GM19043 (cell line): ENCODE measurements at regions not wholly inside any gene's neighbourhood (a gene's known extent, or its start where the extent isn't known, plus 50 kb on each side); places are given as distances from the start of the nearest gene placed in this dataset.
A peak's percentile ranks its signal among the peaks of the same experiment; 100 is the strongest.

Source experiments
- ATAC-seq: cut with Tn5 transposase; IDR thresholded peaks from one replicate; pipeline ENCODE4 v1.9.1; 2021; ENCODE audit warnings: low read depth; ENCODE audit not compliant: unreplicated experiment

- ATAC-seq, result no peak
These were observed 247.8 kb downstream of the BCL2 start for GRCh38 chr18:63071701-63072141.

DNA sequence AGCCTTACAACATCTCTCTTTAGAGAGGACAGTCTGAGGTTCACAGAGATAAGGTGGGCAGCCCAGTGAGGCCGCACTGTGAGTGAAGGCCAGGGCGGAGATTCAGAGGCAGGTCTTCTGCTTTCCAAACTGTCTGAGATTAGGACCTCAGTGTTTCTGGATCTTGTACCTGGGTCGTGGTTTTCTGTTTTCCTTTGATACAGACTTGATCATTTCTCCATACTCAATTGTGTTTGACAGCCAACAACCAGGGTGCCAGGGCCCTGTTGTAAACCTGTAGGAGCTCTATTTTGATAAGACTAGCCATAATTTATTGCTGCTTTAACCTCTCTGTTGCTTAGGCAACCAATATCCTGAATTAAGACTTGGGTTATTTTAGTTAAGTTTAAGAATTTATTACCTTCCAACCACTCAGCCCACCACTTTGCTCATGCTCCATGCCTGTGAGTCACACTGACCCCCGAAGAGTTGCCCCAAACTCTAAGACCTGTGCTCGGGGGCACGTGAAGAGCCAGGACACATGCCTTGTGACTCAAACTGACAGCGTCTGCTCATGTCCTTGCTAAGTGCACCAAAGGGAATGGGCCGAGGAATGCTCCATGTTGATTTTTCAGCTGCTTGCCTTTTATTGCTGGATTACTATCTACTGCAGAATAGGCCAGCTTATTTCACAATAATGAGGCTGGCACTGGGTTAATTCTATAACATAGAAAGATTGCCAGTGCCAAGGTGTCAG lies 248.6 kb downstream of the BCL2 start:
- ATAC-seq, result no peak

GRCh38 chr18:63069496-63069895 lies 250.1 kb downstream of the BCL2 start:
- no peak for ATAC-seq

DNA sequence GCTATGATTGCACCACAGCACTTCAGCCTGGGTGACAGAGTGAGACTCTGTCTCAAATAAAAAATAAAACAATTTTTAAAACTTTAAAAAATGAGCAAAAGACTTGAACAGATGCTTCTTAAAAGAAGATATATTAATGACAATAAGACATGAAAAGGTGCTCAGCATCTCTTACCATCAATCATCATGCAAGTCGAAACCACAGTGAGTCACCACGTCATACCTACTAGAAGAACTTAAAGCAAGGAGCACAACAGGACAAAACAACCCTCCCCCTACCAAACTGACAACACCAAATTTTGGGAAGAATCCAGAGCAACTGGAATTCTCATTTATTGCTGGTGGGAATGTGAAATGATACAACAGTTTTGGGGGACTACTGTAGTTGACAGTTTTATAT lies 251.6 kb downstream of the BCL2 start:
- no peak for ATAC-seq

DNA sequence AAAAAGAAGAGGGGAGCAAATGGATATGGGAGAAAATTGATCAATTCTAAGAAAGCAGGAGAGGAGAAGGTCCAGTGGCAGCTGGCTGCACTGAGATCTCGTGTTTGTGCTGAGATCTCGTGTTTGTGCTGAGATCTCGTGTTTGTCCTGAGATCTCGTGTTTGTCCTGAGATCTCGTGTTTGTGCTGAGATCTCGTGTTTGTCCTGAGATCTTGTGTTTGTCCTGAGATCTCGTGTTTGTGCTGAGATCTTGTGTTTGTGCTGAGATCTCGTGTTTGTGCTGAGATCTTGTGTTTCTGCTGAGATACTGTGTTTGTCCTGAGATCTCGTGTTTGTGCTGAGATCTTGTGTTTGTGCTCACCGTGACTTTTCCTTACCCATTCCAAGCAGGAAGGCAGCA lies 254.4 kb downstream of the BCL2 start:
- no peak for ATAC-seq

- ATAC-seq, result no peak
These were observed 256.4 kb downstream of the BCL2 start for GRCh38 chr18:63063171-63063570.

GRCh38 chr18:63062246-63062645 lies 257.3 kb downstream of the BCL2 start:
- no peak for ATAC-seq

GRCh38 chr18:63061303-63061702 lies 258.3 kb downstream of the BCL2 start:
- no peak for ATAC-seq

DNA sequence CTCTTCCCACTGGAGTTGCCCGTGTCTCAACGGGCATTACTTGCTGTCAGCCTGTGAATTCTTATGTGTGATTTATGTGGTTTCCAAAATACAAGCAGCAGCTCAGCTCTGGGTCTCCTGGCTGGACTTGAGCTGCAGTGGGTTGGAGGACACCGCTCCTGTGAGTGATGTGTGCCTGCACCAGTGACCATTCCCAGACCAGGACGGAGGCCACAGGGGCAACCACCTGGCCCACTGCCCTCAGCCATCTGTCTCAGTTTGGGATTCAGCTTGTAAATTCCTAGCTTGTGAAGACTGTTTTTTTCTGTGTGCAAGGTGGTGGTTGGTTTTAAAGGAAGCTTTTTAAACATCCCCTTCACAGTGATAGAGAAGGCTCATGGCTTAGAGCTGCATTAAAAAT lies 261.0 kb downstream of the BCL2 start:
- ATAC-seq, result no peak

DNA sequence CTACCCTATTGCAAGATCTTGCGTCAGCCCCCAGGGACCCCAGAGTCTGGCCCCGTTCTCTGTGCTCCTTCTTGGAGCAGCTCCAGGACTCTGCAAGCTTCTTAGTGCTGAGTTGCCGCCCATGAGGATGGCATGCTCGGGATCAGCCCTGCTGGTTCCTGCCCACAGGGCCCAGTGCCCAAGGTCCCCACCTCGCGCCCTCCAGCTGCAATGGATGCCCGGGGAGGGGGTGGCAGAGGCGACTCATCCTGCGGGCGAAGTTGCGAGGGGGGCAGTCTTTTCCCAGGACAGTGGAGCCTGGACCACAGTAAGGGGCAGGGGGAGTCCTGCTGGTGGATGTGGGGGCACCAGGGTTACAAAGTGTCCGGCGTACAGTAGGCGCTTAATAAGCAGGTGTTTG lies 261.9 kb downstream of the BCL2 start:
- no peak for ATAC-seq

DNA sequence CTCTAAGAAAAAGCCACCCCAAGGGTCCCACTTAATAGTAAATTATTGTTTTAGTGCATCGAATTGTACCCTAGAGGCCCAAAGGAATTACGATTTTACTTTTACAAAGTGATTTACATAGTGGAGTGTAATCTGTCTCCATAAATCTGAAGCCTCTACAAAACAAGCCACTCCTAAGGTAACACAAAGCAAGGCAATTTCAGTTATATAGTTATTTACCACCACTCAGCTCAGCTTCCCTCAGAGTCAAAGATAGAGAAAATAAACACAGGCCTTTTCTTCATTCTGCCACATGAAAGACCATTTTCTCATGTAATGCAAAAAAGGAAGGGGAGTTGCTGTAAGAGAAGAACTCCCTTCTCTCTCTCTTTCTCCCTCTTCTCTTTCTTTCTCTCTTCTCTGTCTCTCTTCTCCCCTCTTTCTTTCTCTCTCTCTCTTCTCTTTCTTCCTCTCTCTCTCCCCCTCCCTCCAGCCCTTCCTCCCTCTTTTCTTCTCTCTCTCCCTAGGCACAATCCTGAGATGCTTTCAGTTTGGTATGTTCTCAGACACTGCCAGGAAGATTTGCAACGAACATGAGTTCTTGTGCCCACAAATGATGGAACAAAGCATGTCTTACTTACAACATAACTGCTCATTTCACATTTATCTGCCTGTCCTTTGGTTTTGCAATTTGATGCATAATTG lies 264.5 kb downstream of the BCL2 start:
- no peak for ATAC-seq

- no peak for ATAC-seq
These were observed 267.6 kb downstream of the BCL2 start for GRCh38 chr18:63051928-63052327.

GRCh38 chr18:63050667-63051395 lies 268.7 kb downstream of the BCL2 start:
- peak; percentile 58 for ATAC-seq

GRCh38 chr18:63046375-63046774 lies 273.2 kb downstream of the BCL2 start:
- no peak for ATAC-seq

- no peak for ATAC-seq
These were observed 276.1 kb downstream of the BCL2 start for GRCh38 chr18:63043516-63043915.

GRCh38 chr18:63042351-63042750 lies 277.2 kb downstream of the BCL2 start:
- ATAC-seq, result no peak

DNA sequence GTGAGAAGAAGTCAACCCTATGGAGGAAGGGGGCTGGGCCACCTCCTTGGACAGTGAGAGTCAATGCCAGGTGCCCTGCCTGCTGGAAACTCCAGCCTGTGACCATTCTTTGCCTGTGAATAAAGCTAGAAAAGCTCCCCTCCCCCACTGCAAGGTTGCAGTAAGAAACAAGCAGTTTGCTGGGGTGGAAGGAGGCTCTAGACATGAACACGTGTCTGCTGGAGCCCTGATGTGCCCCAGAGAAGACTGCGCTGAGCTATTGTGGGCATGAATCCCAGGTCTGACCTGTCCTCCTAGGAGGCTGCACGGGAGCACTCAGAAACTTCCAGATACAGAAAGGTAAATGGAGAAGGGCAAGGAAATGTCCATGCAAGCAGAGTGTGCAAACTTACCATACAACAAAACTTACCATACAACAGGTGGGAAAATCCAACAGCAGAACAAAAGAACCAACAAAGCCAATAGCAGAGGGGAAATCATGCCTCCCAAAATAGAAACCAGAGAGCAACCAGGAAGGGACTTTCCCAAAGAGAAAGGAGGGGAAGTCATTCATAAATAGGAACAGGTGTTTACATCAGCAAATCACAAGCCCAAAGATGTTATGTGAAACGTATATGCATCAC lies 278.7 kb downstream of the BCL2 start:
- peak; percentile 70 for ATAC-seq

DNA sequence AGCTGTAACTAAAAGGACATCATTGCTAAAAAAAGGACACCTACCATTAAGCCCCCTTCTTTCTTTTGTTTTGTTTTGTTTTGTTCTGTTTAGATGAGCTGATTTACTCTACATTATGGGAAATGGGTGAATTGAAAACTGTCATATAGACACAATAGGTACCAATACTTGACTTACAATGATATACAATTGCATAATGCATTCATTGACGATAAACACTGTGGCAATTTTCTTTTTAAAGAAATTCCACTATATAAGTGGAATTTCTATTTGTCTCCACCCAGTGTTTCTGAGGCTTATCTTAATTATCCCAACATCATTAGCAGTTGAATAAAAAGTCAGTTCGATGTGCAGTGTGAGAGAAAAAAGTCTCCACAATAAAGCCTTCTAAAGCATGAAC lies 282.1 kb downstream of the BCL2 start:
- no peak for ATAC-seq

GRCh38 chr18:63031375-63031774 lies 288.2 kb downstream of the BCL2 start:
- no peak for ATAC-seq
